ENCODE measurements at regions not wholly inside any gene's neighbourhood (a gene's known extent, or its start where the extent isn't known, plus 50 kb on each side); places are given as distances from the start of the nearest gene placed in this dataset.

DNA sequence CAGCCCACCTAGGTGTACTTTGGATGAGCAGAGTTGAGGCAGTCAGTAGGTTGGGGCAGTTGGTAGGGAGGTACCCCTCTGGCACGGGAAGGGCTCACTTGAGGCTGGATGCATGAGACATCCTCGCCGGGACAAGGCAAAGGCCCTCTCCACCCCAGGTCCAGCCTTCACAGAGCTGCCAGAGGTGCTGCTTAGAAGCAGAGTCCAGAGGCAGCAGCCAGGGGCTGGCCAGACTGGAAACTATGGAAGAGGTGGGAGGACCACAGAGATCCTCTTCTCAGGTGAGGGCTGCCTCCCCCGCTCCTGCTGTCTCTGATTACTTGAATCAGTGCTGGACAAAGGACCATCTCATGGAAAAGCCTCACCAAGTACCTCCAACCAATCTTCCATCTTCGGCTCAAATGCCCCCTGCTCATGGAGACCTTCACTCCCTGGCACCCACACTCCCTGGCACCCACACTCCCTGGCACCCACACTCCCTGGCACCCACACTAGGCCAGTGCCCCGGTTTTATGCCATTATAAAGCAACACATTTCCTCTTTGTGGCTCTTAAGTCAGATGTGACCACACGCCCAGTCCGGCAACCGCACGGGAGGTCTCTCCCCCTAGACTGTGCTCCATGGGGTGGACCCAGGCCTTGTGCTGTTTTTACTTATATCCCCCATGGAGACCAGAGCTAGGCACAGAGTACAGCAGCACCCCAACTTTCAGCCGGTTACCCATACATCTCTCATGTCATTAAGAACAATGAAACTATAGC, 100.1 kb downstream of the YTHDF1 start:
- TF ChIP-seq, protein P1, sequence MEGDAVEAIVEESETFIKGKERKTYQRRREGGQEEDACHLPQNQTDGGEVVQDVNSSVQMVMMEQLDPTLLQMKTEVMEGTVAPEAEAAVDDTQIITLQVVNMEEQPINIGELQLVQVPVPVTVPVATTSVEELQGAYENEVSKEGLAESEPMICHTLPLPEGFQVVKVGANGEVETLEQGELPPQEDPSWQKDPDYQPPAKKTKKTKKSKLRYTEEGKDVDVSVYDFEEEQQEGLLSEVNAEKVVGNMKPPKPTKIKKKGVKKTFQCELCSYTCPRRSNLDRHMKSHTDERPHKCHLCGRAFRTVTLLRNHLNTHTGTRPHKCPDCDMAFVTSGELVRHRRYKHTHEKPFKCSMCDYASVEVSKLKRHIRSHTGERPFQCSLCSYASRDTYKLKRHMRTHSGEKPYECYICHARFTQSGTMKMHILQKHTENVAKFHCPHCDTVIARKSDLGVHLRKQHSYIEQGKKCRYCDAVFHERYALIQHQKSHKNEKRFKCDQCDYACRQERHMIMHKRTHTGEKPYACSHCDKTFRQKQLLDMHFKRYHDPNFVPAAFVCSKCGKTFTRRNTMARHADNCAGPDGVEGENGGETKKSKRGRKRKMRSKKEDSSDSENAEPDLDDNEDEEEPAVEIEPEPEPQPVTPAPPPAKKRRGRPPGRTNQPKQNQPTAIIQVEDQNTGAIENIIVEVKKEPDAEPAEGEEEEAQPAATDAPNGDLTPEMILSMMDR (IDR thresholded peaks at IDR 0.05): no peak
- no peak for TF ChIP-seq ZFX (IDR thresholded peaks at IDR 0.05; ENCODE audit: borderline replicate concordance)

Data from 22Rv1 (cell line).